Neural cell (in vitro differentiated cells): ENCODE measurements at regions not wholly inside any gene's neighbourhood (a gene's known extent, or its start where the extent isn't known, plus 50 kb on each side); places are given as distances from the start of the nearest gene placed in this dataset.

ENCODE experiments used
- CTCF ChIP-seq: fragments of 450-650 bp; IDR thresholded peaks from 2 replicates; pipeline ENCODE4 v1.5.1; 2014; ENCODE audit warnings: antibody characterized with exemption, mild to moderate bottlenecking, moderate library complexity; ENCODE audit not compliant: poor library complexity, severe bottlenecking
- EP300 ChIP-seq: fragments of 450-650 bp; conservative IDR thresholded peaks from 2 replicates; pipeline ENCODE4 v1.6.1; 2014; ENCODE audit warnings: antibody characterized with exemption, mild to moderate bottlenecking, moderate library complexity; ENCODE audit not compliant: poor library complexity, severe bottlenecking
- POLR2AphosphoS5 ChIP-seq: IDR thresholded peaks from 2 replicates; pipeline ENCODE4 v1.6.1; 2012
- REST ChIP-seq: IDR thresholded peaks from 2 replicates; pipeline ENCODE4 v1.6.1; 2012; ENCODE audit warnings: borderline replicate concordance

- no peak for TF ChIP-seq REST
- TF ChIP-seq EP300: no peak
- TF ChIP-seq POLR2AphosphoS5: no peak
- TF ChIP-seq CTCF: no peak
These were observed 598.4 kb downstream of the ADGRL2 start for GRCh38 chr1:82399093-82399492.
